Trophoblast cell (in vitro differentiated cells and primary cell): ENCODE measurements at regions not wholly inside any gene's neighbourhood (a gene's known extent, or its start where the extent isn't known, plus 50 kb on each side); places are given as distances from the start of the nearest gene placed in this dataset.
"Not testable (repeated sequence)": the region's sequence is repeated elsewhere in the genome, so short reads cannot be mapped to it uniquely, and the experiment has no call there.

ENCODE experiments used
- DNase-seq, 2 donors: peaks; one replicate each; pipeline ENCODE4 v3.0.0-alpha.2; 2016
- H2AFZ ChIP-seq: 2 replicates; pipeline ENCODE4 v1.6.1; 2013; ENCODE audit warnings: low read length, moderate library complexity, mild to moderate bottlenecking; ENCODE audit not compliant: insufficient read depth, poor library complexity
- H2AK5ac ChIP-seq: 2 replicates; pipeline ENCODE4 v1.6.1; 2013; ENCODE audit warnings: mild to moderate bottlenecking, low read length
- H2BK120ac ChIP-seq: 2 replicates; pipeline ENCODE4 v1.6.1; 2013; ENCODE audit warnings: low read length, mild to moderate bottlenecking, moderate library complexity; ENCODE audit not compliant: insufficient read depth, poor library complexity
- H2BK12ac ChIP-seq: 2 replicates; pipeline ENCODE4 v1.6.1; 2013; ENCODE audit warnings: mild to moderate bottlenecking, low read length, moderate library complexity
- H2BK5ac ChIP-seq: 2 replicates; pipeline ENCODE4 v1.6.1; 2013; ENCODE audit warnings: low read length, low read depth, moderate library complexity, mild to moderate bottlenecking; ENCODE audit not compliant: poor library complexity
- H3K14ac ChIP-seq: 2 replicates; pipeline ENCODE4 v1.6.1; 2013; ENCODE audit warnings: mild to moderate bottlenecking, low read length
- H3K18ac ChIP-seq: 2 replicates; pipeline ENCODE4 v1.6.1; 2013; ENCODE audit warnings: mild to moderate bottlenecking, low read length
- H3K23ac ChIP-seq: 2 replicates; pipeline ENCODE4 v1.6.1; 2013; ENCODE audit warnings: low read length
- H3K27ac ChIP-seq: 2 replicates; pipeline ENCODE4 v1.5.1; 2013; ENCODE audit warnings: low read depth, mild to moderate bottlenecking, inconsistent platforms, low read length, moderate library complexity
- H3K27me3 ChIP-seq: 2 replicates; pipeline ENCODE4 v1.6.1; 2013; ENCODE audit warnings: inconsistent platforms, mild to moderate bottlenecking, low read length, moderate library complexity; ENCODE audit not compliant: insufficient read depth
- H3K36me3 ChIP-seq, 2 experiments: 1 replicate in 1 of 2; 2 replicates in 1 of 2; pipeline ENCODE4 v1.6.1; 2013; ENCODE audit warnings: low read length in 2 of 2, mild to moderate bottlenecking in 2 of 2, moderate library complexity in 1 of 2; ENCODE audit not compliant: insufficient read depth in 2 of 2, control insufficient read depth in 1 of 2
- H3K4ac ChIP-seq: 2 replicates; pipeline ENCODE4 v1.6.1; 2013; ENCODE audit warnings: low read depth, mild to moderate bottlenecking, low read length, moderate library complexity
- H3K4me1 ChIP-seq, 2 experiments: 1 replicate in 1 of 2; 2 replicates in 1 of 2; pipeline ENCODE4 v1.6.1; 2013; ENCODE audit warnings: low read length in 2 of 2, mild to moderate bottlenecking in 2 of 2, moderate library complexity in 1 of 2; ENCODE audit not compliant: insufficient read depth in 2 of 2, control insufficient read depth in 1 of 2
- H3K4me2 ChIP-seq: 2 replicates; pipeline ENCODE4 v1.6.1; 2013; ENCODE audit warnings: inconsistent platforms, mild to moderate bottlenecking, low read length, moderate library complexity
- H3K4me3 ChIP-seq: 2 replicates; pipeline ENCODE4 v1.5.1; 2013; ENCODE audit warnings: mild to moderate bottlenecking, low read depth, low read length, inconsistent platforms
- H3K79me1 ChIP-seq: one replicate; pipeline ENCODE4 v1.6.1; 2013; ENCODE audit warnings: low read length
- H3K79me2 ChIP-seq: 2 replicates; pipeline ENCODE4 v1.6.1; 2013; ENCODE audit warnings: low read length, mild to moderate bottlenecking; ENCODE audit not compliant: control insufficient read depth, insufficient read depth, poor library complexity
- H3K9ac ChIP-seq: 2 replicates; pipeline ENCODE4 v1.6.1; 2013; ENCODE audit warnings: mild to moderate bottlenecking, low read length
- H3K9me3 ChIP-seq: 2 replicates; pipeline ENCODE4 v1.6.1; 2013; ENCODE audit warnings: low read depth, mild to moderate bottlenecking, control low read depth, inconsistent platforms, low read length; ENCODE audit not compliant: insufficient read depth
- H4K12ac ChIP-seq: 2 replicates; pipeline ENCODE4 v1.6.1; 2013; ENCODE audit warnings: low read depth, mild to moderate bottlenecking, low read length, moderate library complexity
- H4K8ac ChIP-seq: 2 replicates; pipeline ENCODE4 v1.6.1; 2013; ENCODE audit warnings: low read depth, mild to moderate bottlenecking, low read length, moderate library complexity
- H4K91ac ChIP-seq: one replicate; pipeline ENCODE4 v1.6.1; 2013; ENCODE audit warnings: low read depth, mild to moderate bottlenecking, low read length, moderate library complexity
- WGBS: extraction: QIAGEN DNeasy Blood & Tissue Kit; methylation state at CpG from one replicate; pipeline ENCODE4 v1.1.7; 2013; ENCODE audit warnings: missing lambda C conversion rate; ENCODE audit not compliant: insufficient read length, insufficient coverage; ENCODE audit errors: extremely low coverage; 5-methylcytosine and 5-hydroxymethylcytosine counted together

GRCh38 chr15:20232457-20232856 lies 309.1 kb downstream of the GOLGA6L6 start:
- not testable (repeated sequence) for H3K4me2 ChIP-seq
- WGBS, result no CpG with 5 or more reads among the region's 5 CpGs

GRCh38 chr15:20230656-20231055 lies 310.9 kb downstream of the GOLGA6L6 start:
- not testable (repeated sequence) for DNase-seq, H3K4ac ChIP-seq, H3K4me3 ChIP-seq, H3K79me2 ChIP-seq, H3K27me3 ChIP-seq, H2BK120ac ChIP-seq, H2BK12ac ChIP-seq, H2AK5ac ChIP-seq, H2AFZ ChIP-seq, H3K4me1 ChIP-seq, H3K36me3 ChIP-seq, H3K79me1 ChIP-seq, H2BK5ac ChIP-seq, H3K14ac ChIP-seq, H3K9me3 ChIP-seq, H3K27ac ChIP-seq, H4K12ac ChIP-seq, H3K18ac ChIP-seq, H3K9ac ChIP-seq, H4K8ac ChIP-seq, H3K23ac ChIP-seq, H4K91ac ChIP-seq, H3K4me2 ChIP-seq
- no CpG with 5 or more reads among the region's 3 CpGs for WGBS

More at GRCh38 chr15:20232457-20232856, 309.1 kb downstream of the GOLGA6L6 start:
- not testable (repeated sequence) for H2BK12ac ChIP-seq, H2BK5ac ChIP-seq, H3K79me2 ChIP-seq, H3K4me3 ChIP-seq, H4K8ac ChIP-seq, H4K12ac ChIP-seq, H2BK120ac ChIP-seq, H3K27me3 ChIP-seq, H3K4me1 ChIP-seq, H2AFZ ChIP-seq, H4K91ac ChIP-seq, DNase-seq, H3K23ac ChIP-seq, H3K9ac ChIP-seq, H3K9me3 ChIP-seq, H2AK5ac ChIP-seq, H3K36me3 ChIP-seq, H3K18ac ChIP-seq, H3K27ac ChIP-seq, H3K14ac ChIP-seq, H3K4ac ChIP-seq, H3K79me1 ChIP-seq

GRCh38 chr15:20228791-20229190 lies 312.8 kb downstream of the GOLGA6L6 start:
- H3K18ac ChIP-seq, DNase-seq: not testable (repeated sequence)

GRCh38 chr15:20227119-20227853 lies 314.3 kb downstream of the GOLGA6L6 start:
- not testable (repeated sequence) for H3K36me3 ChIP-seq, H2AK5ac ChIP-seq, H3K9me3 ChIP-seq, H3K79me2 ChIP-seq, H3K9ac ChIP-seq, H2BK12ac ChIP-seq, H3K4ac ChIP-seq, H3K4me3 ChIP-seq, H4K91ac ChIP-seq, H2BK5ac ChIP-seq, H3K18ac ChIP-seq, H3K27ac ChIP-seq, H3K27me3 ChIP-seq, H2AFZ ChIP-seq, H3K4me1 ChIP-seq, H4K8ac ChIP-seq, H4K12ac ChIP-seq, H3K79me1 ChIP-seq, H3K23ac ChIP-seq, DNase-seq, H2BK120ac ChIP-seq, H3K14ac ChIP-seq, H3K4me2 ChIP-seq
- no CpG with 5 or more reads among the region's 1 CpG for WGBS

More at GRCh38 chr15:20228791-20229190, 312.8 kb downstream of the GOLGA6L6 start:
- not testable (repeated sequence) for H3K14ac ChIP-seq, H2BK12ac ChIP-seq, H3K9me3 ChIP-seq, H3K36me3 ChIP-seq, H4K8ac ChIP-seq, H3K79me1 ChIP-seq, H3K4ac ChIP-seq, H3K9ac ChIP-seq, H2BK5ac ChIP-seq, H3K27ac ChIP-seq, H3K23ac ChIP-seq, H3K27me3 ChIP-seq, H4K12ac ChIP-seq, H2AK5ac ChIP-seq, H4K91ac ChIP-seq, H3K4me2 ChIP-seq, H3K4me1 ChIP-seq, H2BK120ac ChIP-seq, H3K79me2 ChIP-seq, H3K4me3 ChIP-seq, H2AFZ ChIP-seq
- no CpG with 5 or more reads among the region's 8 CpGs for WGBS
